ENCODE measurements at regions not wholly inside any gene's neighbourhood (a gene's known extent, or its start where the extent isn't known, plus 50 kb on each side); places are given as distances from the start of the nearest gene placed in this dataset.

DNA sequence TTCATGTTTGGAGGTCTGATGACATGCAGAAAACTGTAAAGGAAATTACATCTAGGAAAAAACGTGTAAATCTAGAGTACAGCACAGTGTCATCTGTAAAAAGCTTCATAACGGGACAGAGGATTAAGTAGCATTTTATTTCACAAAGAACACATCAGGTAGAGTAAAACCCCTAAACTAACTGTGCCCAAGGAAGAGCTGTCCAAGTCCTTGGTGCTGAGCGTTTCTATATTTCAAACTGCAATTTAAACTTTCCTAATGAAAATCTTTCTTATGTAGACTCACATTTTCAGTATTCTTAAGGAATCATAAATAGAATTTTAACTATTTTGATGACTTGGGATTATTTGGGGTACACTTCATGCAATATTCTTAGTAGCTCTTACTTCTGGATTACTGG, 646.2 kb downstream of the IPMK start:
- Histone ChIP-seq H3K4me2 (ENCODE audit: low read length) (no peak overlapping the region), H4K20me1 (ENCODE audit: insufficient read depth, low read length) (no peaks in the 10 kb centered on the region), H3K27ac (ENCODE audit: low read length) (no peak overlapping the region), H2AFZ (ENCODE audit: low read depth, low read length) (no peak overlapping the region), H3K4me3 (ENCODE audit: low read length) (no peak overlapping the region), H3K27me3 (ENCODE audit: low read depth, low read length) (no peaks in the 10 kb centered on the region), H3K9ac (ENCODE audit: low read length) (no peak overlapping the region), H3K36me3 (replicated peaks; ENCODE audit: low read depth, low read length) (no peaks in the 10 kb centered on the region), H3K4me1 (ENCODE audit: low read length) (no peaks in the 10 kb centered on the region), H3K79me2 (ENCODE audit: low read length) (no peaks in the 10 kb centered on the region), H3K9me3 (ENCODE audit: insufficient read depth, low read length) (no peaks in the 10 kb centered on the region)
- TF ChIP-seq, protein P1, sequence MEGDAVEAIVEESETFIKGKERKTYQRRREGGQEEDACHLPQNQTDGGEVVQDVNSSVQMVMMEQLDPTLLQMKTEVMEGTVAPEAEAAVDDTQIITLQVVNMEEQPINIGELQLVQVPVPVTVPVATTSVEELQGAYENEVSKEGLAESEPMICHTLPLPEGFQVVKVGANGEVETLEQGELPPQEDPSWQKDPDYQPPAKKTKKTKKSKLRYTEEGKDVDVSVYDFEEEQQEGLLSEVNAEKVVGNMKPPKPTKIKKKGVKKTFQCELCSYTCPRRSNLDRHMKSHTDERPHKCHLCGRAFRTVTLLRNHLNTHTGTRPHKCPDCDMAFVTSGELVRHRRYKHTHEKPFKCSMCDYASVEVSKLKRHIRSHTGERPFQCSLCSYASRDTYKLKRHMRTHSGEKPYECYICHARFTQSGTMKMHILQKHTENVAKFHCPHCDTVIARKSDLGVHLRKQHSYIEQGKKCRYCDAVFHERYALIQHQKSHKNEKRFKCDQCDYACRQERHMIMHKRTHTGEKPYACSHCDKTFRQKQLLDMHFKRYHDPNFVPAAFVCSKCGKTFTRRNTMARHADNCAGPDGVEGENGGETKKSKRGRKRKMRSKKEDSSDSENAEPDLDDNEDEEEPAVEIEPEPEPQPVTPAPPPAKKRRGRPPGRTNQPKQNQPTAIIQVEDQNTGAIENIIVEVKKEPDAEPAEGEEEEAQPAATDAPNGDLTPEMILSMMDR (IDR thresholded peaks at IDR 0.05; ENCODE audit: low read depth, low read length): no peak
- no peak for TF ChIP-seq EZH2phosphoT487 (IDR thresholded peaks at IDR 0.05; ENCODE audit: low read depth)

DNA sequence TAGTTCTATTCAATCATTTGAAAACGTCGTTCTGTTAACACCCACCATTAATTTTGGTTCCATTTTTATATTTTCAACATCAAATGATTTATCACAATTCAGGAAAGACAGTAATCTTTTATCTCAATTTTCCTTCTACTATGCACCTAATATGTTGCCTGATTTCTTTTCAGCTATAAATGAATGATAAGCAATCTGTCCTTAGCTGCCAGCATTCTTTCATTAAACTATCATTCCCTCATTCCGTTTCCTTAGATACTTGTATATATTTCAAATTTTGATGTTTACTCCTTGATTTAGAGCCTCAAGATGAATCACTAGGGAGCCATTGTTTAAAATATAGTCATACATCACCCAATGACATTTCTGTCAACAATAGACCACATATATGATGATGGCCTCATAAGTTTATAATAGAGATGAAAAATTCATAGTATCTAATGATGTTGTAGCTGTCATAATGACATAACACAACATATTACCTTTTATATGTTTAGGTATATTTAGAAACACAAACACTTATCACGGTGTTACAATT, 661.7 kb downstream of the IPMK start:
- no peaks in the 10 kb centered on the region for H3K9me3 ChIP-seq (ENCODE audit: insufficient read depth, low read length)
- H3K4me3 ChIP-seq (ENCODE audit: low read length): no peak overlapping the region
- no peaks in the 10 kb centered on the region for H3K79me2 ChIP-seq (ENCODE audit: low read length)
- TF ChIP-seq, protein P1 (IDR thresholded peaks at IDR 0.05; ENCODE audit: low read depth, low read length): no peak
- TF ChIP-seq EZH2phosphoT487 (IDR thresholded peaks at IDR 0.05; ENCODE audit: low read depth): no peak
- no peaks in the 10 kb centered on the region for H3K27me3 ChIP-seq (ENCODE audit: low read depth, low read length)
- no peak overlapping the region for H3K9ac ChIP-seq (ENCODE audit: low read length)
- no peaks in the 10 kb centered on the region for H4K20me1 ChIP-seq (ENCODE audit: insufficient read depth, low read length)
- H3K27ac ChIP-seq (ENCODE audit: low read length): no peak overlapping the region
- H3K4me2 ChIP-seq (ENCODE audit: low read length): no peak overlapping the region
- H3K4me1 ChIP-seq (ENCODE audit: low read length): no peaks in the 10 kb centered on the region
- no peak overlapping the region for H2AFZ ChIP-seq (ENCODE audit: low read depth, low read length)
- H3K36me3 ChIP-seq (replicated peaks; ENCODE audit: low read depth, low read length): no peaks in the 10 kb centered on the region

DNA sequence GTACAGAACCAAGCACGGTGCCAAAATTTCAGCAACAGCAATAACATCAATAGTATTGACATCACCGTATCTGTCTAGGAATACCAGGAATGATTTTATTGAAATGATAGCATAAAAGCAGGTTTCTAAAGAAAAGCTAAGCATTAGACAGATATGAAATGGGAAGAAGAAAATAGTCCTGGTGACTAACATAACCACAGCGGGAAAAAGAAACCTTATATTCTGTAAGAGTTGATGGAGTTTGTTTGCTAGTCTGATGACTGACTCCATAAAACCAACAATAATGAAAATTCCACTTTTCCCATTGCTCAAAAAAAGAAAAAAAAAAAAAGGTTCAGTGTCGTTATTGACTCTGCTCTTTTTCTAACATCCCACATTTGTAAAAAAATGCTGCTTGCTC, 668.3 kb downstream of the IPMK start:
- H3K4me3 ChIP-seq (ENCODE audit: low read length): no peak overlapping the region
- TF ChIP-seq EZH2phosphoT487 (IDR thresholded peaks at IDR 0.05; ENCODE audit: low read depth): no peak
- TF ChIP-seq, protein P1 (IDR thresholded peaks at IDR 0.05; ENCODE audit: low read depth, low read length): no peak
- no peak overlapping the region for H3K4me2 ChIP-seq (ENCODE audit: low read length)
- H3K79me2 ChIP-seq (ENCODE audit: low read length): no peaks in the 10 kb centered on the region
- no peaks in the 10 kb centered on the region for H3K4me1 ChIP-seq (ENCODE audit: low read length)
- H3K36me3 ChIP-seq (replicated peaks; ENCODE audit: low read depth, low read length): no peaks in the 10 kb centered on the region
- H2AFZ ChIP-seq (ENCODE audit: low read depth, low read length): no peak overlapping the region
- no peaks in the 10 kb centered on the region for H4K20me1 ChIP-seq (ENCODE audit: insufficient read depth, low read length)
- no peaks in the 10 kb centered on the region for H3K27me3 ChIP-seq (ENCODE audit: low read depth, low read length)
- no peak overlapping the region for H3K9ac ChIP-seq (ENCODE audit: low read length)
- no peak overlapping the region for H3K27ac ChIP-seq (ENCODE audit: low read length)
- H3K9me3 ChIP-seq (ENCODE audit: insufficient read depth, low read length): no peaks in the 10 kb centered on the region

DNA sequence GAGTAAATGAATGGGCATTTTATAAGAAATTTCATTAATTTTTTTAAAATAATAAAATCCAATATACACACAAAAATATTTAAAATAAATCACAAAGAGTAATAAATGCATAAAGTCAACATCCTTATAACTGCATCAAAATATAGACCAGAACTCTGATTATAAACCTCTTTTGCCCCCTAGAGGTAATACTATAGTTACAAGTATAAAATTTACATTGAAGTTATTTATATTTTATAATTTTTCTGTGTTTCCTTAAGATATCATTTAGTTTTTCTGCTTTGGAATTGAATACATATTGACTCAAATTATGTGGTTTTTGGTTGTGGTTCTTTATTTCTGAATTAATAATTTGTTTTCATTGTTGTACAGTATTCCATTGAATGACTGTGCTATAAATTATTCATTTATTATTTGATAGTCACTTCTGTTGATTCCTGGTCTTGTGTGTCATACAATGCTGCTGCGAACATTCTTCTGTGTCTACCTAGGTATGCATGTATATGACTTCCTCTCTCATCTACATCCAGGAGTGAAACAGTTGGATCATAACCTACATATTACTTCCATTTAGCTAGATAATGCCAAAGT, 673.6 kb downstream of the IPMK start:
- H3K4me1 ChIP-seq (ENCODE audit: low read length): no peaks in the 10 kb centered on the region
- H3K27me3 ChIP-seq (ENCODE audit: low read depth, low read length): no peaks in the 10 kb centered on the region
- H3K9me3 ChIP-seq (ENCODE audit: insufficient read depth, low read length): no peaks in the 10 kb centered on the region
- no peaks in the 10 kb centered on the region for H3K36me3 ChIP-seq (replicated peaks; ENCODE audit: low read depth, low read length)
- no peak overlapping the region for H3K9ac ChIP-seq (ENCODE audit: low read length)
- no peak overlapping the region for H2AFZ ChIP-seq (ENCODE audit: low read depth, low read length)
- H3K4me3 ChIP-seq (ENCODE audit: low read length): no peak overlapping the region
- H3K79me2 ChIP-seq (ENCODE audit: low read length): no peaks in the 10 kb centered on the region
- H4K20me1 ChIP-seq (ENCODE audit: insufficient read depth, low read length): no peaks in the 10 kb centered on the region
- H3K4me2 ChIP-seq (ENCODE audit: low read length): no peak overlapping the region
- H3K27ac ChIP-seq (ENCODE audit: low read length): no peak overlapping the region
- no peak for TF ChIP-seq EZH2phosphoT487 (IDR thresholded peaks at IDR 0.05; ENCODE audit: low read depth)
- TF ChIP-seq, protein P1 (IDR thresholded peaks at IDR 0.05; ENCODE audit: low read depth, low read length): peak; percentile 6; the same call in 1 of the 2 replicates

Measured in OCI-LY3 (cell line).